ENCODE measurements at regions not wholly inside any gene's neighbourhood (a gene's known extent, or its start where the extent isn't known, plus 50 kb on each side); places are given as distances from the start of the nearest gene placed in this dataset.

GRCh38 chr3:117752984-117753717 lies 1043.6 kb downstream of the TUSC7 start (continued):
- TF ChIP-seq HSF4 (CRISPR knock-in tag; IDR thresholded peaks at IDR 0.05; ENCODE audit: borderline replicate concordance) (no peak), BRF2 (IDR thresholded peaks at IDR 0.05; ENCODE audit: borderline replicate concordance, insufficient read depth, insufficient read length) (no peak), ZBTB11 (CRISPR knock-in tag; IDR thresholded peaks at IDR 0.05) (no peak)

- no TSS peak for BruUV-seq (replicated peaks)
- ChIA-PET POLR2A (no interaction called here), CTCF (ENCODE audit: low intra/inter-chr PET ratio) (no interaction called here)
- FAIRE-seq (no peak), DNase-seq (ENCODE audit: extremely low read depth in 1 of 4, low spot score in 3 of 4) (no peak), ATAC-seq (no peak)
- intact Hi-C loops (cut with micrococcal nuclease) (no loop called here), in situ Hi-C loops (cut with MboI) (no loop called here)
- no peaks in the 10 kb centered on the region for H3K4me1 ChIP-seq (replicated peaks in 1 of 2; ENCODE audit: control insufficient read depth in 2 of 2, insufficient read depth in 2 of 2, low read length in 2 of 2)
- H3K27me3 ChIP-seq (ENCODE audit: control insufficient read depth in 2 of 2, insufficient read depth in 2 of 2, low read length in 2 of 2): no peaks in the 10 kb centered on the region
- H4K20me1 ChIP-seq (replicated peaks; ENCODE audit: control insufficient read depth, insufficient read depth, low read length): no peaks in the 10 kb centered on the region
- no peak overlapping the region for H3K9ac ChIP-seq (ENCODE audit: insufficient read depth in 1 of 2, low read depth in 2 of 2, low read length in 2 of 2)
- 0% methylated on average over 2 of the region's 2 CpGs for WGBS (ENCODE audit: insufficient coverage, low coverage, missing lambda C conversion rate)
- no peak overlapping the region for H3K4me2 ChIP-seq (ENCODE audit: insufficient read depth, low read length)
- H3K9me1 ChIP-seq (ENCODE audit: control insufficient read depth, insufficient read depth, low read length): no peaks in the 10 kb centered on the region
- H3K9me3 ChIP-seq (replicated peaks; ENCODE audit: control insufficient read depth, insufficient read depth, low read depth, low read length): no peaks in the 10 kb centered on the region
- H2AFZ ChIP-seq (ENCODE audit: low read depth, low read length): no peak overlapping the region
- H3K79me2 ChIP-seq (ENCODE audit: control insufficient read depth, insufficient read depth, low read length): no peaks in the 10 kb centered on the region
- H3K27ac ChIP-seq (ENCODE audit: extremely low read depth, low read depth, low read length): no peak overlapping the region
- no peaks in the 10 kb centered on the region for H3K36me3 ChIP-seq (ENCODE audit: control insufficient read depth, insufficient read depth, low read length)
- H3K4me3 ChIP-seq: no peak overlapping the region
- TF ChIP-seq KAT2B (IDR thresholded peaks at IDR 0.05; ENCODE audit: low read depth, low read length) (no peak), ZNF778 (CRISPR knock-in tag; IDR thresholded peaks at IDR 0.05) (no peak), ZNF217 (CRISPR knock-in tag; IDR thresholded peaks at IDR 0.05) (no peak), HOMEZ (CRISPR knock-in tag; IDR thresholded peaks at IDR 0.05) (no peak), JUN (IDR thresholded peaks at IDR 0.05; ENCODE audit: borderline replicate concordance, low read depth, low read length) (no peak), JUN (CRISPR knock-in tag; IDR thresholded peaks at IDR 0.05; ENCODE audit: borderline replicate concordance) (no peak), XRCC4 (IDR thresholded peaks at IDR 0.05; ENCODE audit: extremely low read depth, insufficient read depth, insufficient read length) (no peak), ESRRB (CRISPR knock-in tag; IDR thresholded peaks at IDR 0.05; ENCODE audit: borderline replicate concordance) (no peak), ZNF561 (CRISPR knock-in tag; conservative IDR thresholded peaks at IDR 0.05) (no peak), PTTG1 (tag; IDR thresholded peaks at IDR 0.05; ENCODE audit: low read depth) (no peak), TRIM24 (IDR thresholded peaks at IDR 0.05) (no peak)
Observed at GRCh38 chr3:117754058-117754457, 1044.5 kb downstream of the TUSC7 start.

Measured in K562 (cell line).